ENCODE measurements at regions not wholly inside any gene's neighbourhood (a gene's known extent, or its start where the extent isn't known, plus 50 kb on each side); places are given as distances from the start of the nearest gene placed in this dataset.

DNA sequence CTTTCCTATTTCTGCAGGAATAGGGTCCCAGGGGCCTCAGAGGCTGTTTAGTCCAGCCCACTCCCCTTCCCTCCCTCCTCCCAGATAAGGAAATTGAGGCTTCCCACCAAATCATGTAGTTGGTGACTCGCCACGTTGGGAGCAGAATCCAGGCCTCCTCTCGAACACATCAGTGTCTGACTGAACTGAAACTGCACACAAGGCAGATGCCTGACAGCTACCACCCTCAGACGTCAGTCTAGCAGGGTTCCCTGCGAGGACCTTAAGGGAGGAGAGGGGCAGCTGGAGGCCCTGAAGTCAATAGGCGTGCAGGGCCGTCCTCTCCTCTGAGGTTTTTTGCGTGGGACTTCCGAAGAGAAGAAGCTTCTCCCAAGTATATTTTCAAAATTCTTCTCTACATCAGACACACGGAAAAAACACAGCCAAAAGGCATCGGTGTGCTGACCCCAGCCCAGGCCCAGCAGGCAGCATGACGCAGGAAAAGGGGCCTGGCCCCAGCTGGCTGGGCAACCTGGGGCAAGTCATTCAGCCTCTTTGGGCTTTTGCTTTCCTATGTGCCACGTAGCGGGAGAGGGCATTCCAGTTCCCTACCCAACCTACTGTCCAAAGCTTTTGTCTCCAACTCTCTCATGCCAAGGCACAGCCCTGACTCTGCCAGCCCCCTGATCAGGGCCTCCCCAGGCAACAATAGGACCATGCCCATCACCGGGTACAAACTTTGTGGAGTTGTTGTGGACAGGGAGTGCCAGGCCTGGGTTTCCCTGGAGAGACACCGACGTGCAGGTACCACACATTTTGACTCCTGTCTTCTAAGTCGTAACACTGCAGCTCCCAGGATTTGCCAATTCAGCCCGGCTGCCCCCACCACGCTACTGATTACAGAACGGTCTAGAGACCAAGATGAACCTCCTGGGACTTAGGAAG is 283.1 kb downstream of the XXYLT1 start:
- no peaks in the 10 kb centered on the region for H3K4me1 ChIP-seq (ENCODE audit: insufficient read depth, low read length)
- Mint-ChIP-seq H3K36me3 (ENCODE audit: insufficient read depth in 1 of 3, low read depth in 3 of 3) (peaks cover 0 to 2% (median 0%) of the 10 kb centered on the region in 3 experiments; a peak in 1 of 7 replicates), H3K27ac (no peak overlapping the region; a peak in 1 of 7 replicates), H3K9me3 (0 out of 5 replicates have a peak, but pooled peaks cover 0 to 2% of the 10 kb centered on the region in 2 experiments), H3K4me1 (peaks cover 5 to 11% of the 10 kb centered on the region in 2 experiments), H3K27me3 (ENCODE audit: low read depth) (peaks cover 33% of the 10 kb centered on the region), H3K4me3 (no peak overlapping the region)
- no peaks in the 10 kb centered on the region; the same call in 1 of the 2 replicates for H3K27me3 ChIP-seq (ENCODE audit: insufficient read depth, low read length)
- no peak overlapping the region for H2AK5ac ChIP-seq (ENCODE audit: insufficient read length, low read length)
- no peak overlapping the region for H3K18ac ChIP-seq (ENCODE audit: insufficient read length, low read depth, low read length)
- TF ChIP-seq, protein P1, sequence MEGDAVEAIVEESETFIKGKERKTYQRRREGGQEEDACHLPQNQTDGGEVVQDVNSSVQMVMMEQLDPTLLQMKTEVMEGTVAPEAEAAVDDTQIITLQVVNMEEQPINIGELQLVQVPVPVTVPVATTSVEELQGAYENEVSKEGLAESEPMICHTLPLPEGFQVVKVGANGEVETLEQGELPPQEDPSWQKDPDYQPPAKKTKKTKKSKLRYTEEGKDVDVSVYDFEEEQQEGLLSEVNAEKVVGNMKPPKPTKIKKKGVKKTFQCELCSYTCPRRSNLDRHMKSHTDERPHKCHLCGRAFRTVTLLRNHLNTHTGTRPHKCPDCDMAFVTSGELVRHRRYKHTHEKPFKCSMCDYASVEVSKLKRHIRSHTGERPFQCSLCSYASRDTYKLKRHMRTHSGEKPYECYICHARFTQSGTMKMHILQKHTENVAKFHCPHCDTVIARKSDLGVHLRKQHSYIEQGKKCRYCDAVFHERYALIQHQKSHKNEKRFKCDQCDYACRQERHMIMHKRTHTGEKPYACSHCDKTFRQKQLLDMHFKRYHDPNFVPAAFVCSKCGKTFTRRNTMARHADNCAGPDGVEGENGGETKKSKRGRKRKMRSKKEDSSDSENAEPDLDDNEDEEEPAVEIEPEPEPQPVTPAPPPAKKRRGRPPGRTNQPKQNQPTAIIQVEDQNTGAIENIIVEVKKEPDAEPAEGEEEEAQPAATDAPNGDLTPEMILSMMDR (conservative IDR thresholded peaks at IDR 0.05) = no peak
- H2BK5ac ChIP-seq (ENCODE audit: insufficient read length, low read length) = no peak overlapping the region
- no peak overlapping the region for H4K8ac ChIP-seq (replicated peaks; ENCODE audit: insufficient read length, low read depth, low read length)
- H3T11ph ChIP-seq (ENCODE audit: low read length) = no peak overlapping the region
- H2BK20ac ChIP-seq (ENCODE audit: low read depth, low read length, poor library complexity, severe bottlenecking) = no peak overlapping the region
- no CpG with 5 or more reads among the region's 21 CpGs for WGBS (ENCODE audit: extremely low coverage, insufficient read length, low lambda C conversion rate)
- H4K91ac ChIP-seq (ENCODE audit: insufficient read length, low read depth, low read length) = no peak overlapping the region
- no peak overlapping the region for H2BK120ac ChIP-seq (ENCODE audit: low read depth, low read length, poor library complexity, severe bottlenecking)
- no peak overlapping the region for H3K27ac ChIP-seq (ENCODE audit: insufficient read length, low read depth, low read length)
- H3K79me2 ChIP-seq (ENCODE audit: insufficient read depth, low read length) = no peaks in the 10 kb centered on the region
- H3K9ac ChIP-seq (ENCODE audit: extremely low read depth, insufficient read length, low read length) = no peak overlapping the region
- no peak overlapping the region for H4K5ac ChIP-seq (ENCODE audit: insufficient read length, low read depth, low read length)
- no peak overlapping the region for H2BK15ac ChIP-seq (ENCODE audit: low read depth, low read length)
- no peaks in the 10 kb centered on the region for H3K79me1 ChIP-seq (ENCODE audit: insufficient read depth, low read depth, low read length, poor library complexity, severe bottlenecking)
- H3K14ac ChIP-seq (ENCODE audit: insufficient read depth, low read length) = no peak overlapping the region
- H3K23me2 ChIP-seq (ENCODE audit: insufficient read length, low read depth, low read length, poor library complexity, severe bottlenecking) = no peaks in the 10 kb centered on the region
- no peaks in the 10 kb centered on the region for H3K9me3 ChIP-seq (ENCODE audit: control insufficient read depth, low read depth, low read length)
- DNase-seq = no peak
- no peak overlapping the region for H2BK12ac ChIP-seq (ENCODE audit: insufficient read length, low read depth, low read length)
- H3K56ac ChIP-seq (ENCODE audit: insufficient read length, low read depth, low read length) = no peak overlapping the region
- H3K4ac ChIP-seq (ENCODE audit: low read depth, low read length) = no peak overlapping the region
- no peak overlapping the region for H3K4me2 ChIP-seq (ENCODE audit: insufficient read depth, insufficient read length, low read length)
- no peak overlapping the region for H2AFZ ChIP-seq (ENCODE audit: low read length)
- no peaks in the 10 kb centered on the region for H4K20me1 ChIP-seq (ENCODE audit: control insufficient read depth, insufficient read depth, insufficient read length)
- no peak overlapping the region for H3K23ac ChIP-seq (ENCODE audit: insufficient read length, low read depth, low read length)
